Naive thymus-derived CD8-positive, alpha-beta T cell (primary cell): ENCODE measurements at regions not wholly inside any gene's neighbourhood (a gene's known extent, or its start where the extent isn't known, plus 50 kb on each side); places are given as distances from the start of the nearest gene placed in this dataset.
"Not testable (repeated sequence)": the region's sequence is repeated elsewhere in the genome, so short reads cannot be mapped to it uniquely, and the experiment has no call there.

Experiments used
- ATAC-seq, 2 donors: fragments of 150-1000 bp; cut with Tn5 transposase in 1 of 2; sonication (Bioruptor Pico), chemical (Tn5 transposase) in 1 of 2; 1 replicate in 1 of 2; 2 replicates in 1 of 2; pipeline ENCODE4 v1.10.0; 2021; ENCODE audit warnings: mild to moderate bottlenecking in 2 of 2, moderate library complexity in 2 of 2
- POLR2A ChIA-PET: fragments of 350-600 bp; sonication (Branson Sonifier 250); formaldehyde crosslinking; loops from one replicate; lab custom pipeline; 2021; ENCODE audit warnings: antibody characterized with exemption; lab: Charles Lee
- DNase-seq, 10 donors: peaks; one replicate each; pipeline versions ENCODE4 v3.0.0 to v3.0.0-alpha.2; 2020 to 2022
- H3K27ac Mint-ChIP-seq, 10 donors: one replicate each; pipeline ENCODE4 v1.8.0; 2020 to 2022; ENCODE audit warnings: mild to moderate bottlenecking in 10 of 10, mixed read lengths in 10 of 10, moderate library complexity in 4 of 10, inconsistent platforms in 1 of 10
- H3K27me3 Mint-ChIP-seq, 5 donors: one replicate each; pipeline ENCODE4 v1.8.0; 2021 to 2022; ENCODE audit warnings: mixed read lengths in 5 of 5
- H3K36me3 Mint-ChIP-seq, 3 donors: one replicate each; pipeline ENCODE4 v1.8.0; 2020 to 2022; ENCODE audit warnings: mixed read lengths in 3 of 3, mild to moderate bottlenecking in 2 of 3, inconsistent platforms in 1 of 3
- H3K4me1 Mint-ChIP-seq, 4 donors: one replicate each; pipeline ENCODE4 v1.8.0; 2021 to 2022; ENCODE audit warnings: mixed read lengths in 4 of 4
- H3K4me3 Mint-ChIP-seq, 10 donors: one replicate each; pipeline ENCODE4 v1.8.0; 2020 to 2022; ENCODE audit warnings: mild to moderate bottlenecking in 10 of 10, mixed read lengths in 10 of 10, moderate library complexity in 6 of 10, inconsistent platforms in 1 of 10
- H3K9me3 Mint-ChIP-seq, 9 donors: one replicate each; pipeline ENCODE4 v1.8.0; 2020 to 2022; ENCODE audit warnings: mixed read lengths in 9 of 9, mild to moderate bottlenecking in 3 of 9, inconsistent platforms in 1 of 9, moderate library complexity in 1 of 9

DNA sequence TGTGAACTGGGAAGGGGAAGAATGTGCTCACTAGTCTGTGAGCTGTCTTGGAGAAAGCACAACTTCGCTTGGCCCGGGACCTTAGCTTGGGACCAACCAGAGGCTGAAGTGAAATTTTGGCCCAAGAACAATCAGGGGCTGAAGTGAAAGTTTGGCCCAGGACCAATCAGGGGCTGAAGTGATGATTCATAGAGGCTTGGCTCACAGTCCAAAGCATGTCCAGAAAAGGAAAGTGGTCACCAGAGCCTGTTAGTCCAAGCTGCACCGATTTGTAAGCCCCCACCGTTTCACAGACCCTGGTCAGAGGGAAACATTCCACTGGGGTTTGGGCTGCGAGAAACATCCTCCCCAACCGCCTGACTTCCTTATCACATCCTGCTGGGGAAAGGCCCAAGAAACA is 763.3 kb downstream of the SPATA31A7 start:
- H3K27me3 Mint-ChIP-seq, H3K9me3 Mint-ChIP-seq, DNase-seq, ATAC-seq, H3K27ac Mint-ChIP-seq, H3K4me1 Mint-ChIP-seq, H3K36me3 Mint-ChIP-seq, POLR2A ChIA-PET, H3K4me3 Mint-ChIP-seq: not testable (repeated sequence)

DNA sequence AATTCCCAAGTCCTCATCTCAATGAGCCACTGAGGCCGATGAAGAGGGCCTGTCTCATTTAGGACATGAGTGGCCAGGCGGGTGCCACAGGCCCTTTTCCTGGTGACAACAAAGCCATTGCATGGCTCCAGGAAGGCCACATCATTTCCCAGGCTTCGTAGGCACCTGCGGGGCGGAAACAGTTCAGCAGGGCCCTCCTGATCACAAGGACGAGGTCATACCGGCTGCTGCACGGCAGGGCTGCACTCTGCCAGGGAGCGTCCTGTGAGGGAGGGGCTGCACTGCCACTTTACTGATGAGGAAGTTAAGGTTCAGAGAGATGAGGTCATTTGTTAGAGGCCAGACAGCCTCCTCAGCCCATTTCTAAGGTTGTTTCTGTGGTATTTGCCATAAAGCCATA is 781.8 kb downstream of the SPATA31A7 start:
- H3K36me3 Mint-ChIP-seq, H3K27me3 Mint-ChIP-seq, H3K27ac Mint-ChIP-seq, H3K4me3 Mint-ChIP-seq, ATAC-seq, POLR2A ChIA-PET, H3K4me1 Mint-ChIP-seq, DNase-seq, H3K9me3 Mint-ChIP-seq: not testable (repeated sequence)

DNA sequence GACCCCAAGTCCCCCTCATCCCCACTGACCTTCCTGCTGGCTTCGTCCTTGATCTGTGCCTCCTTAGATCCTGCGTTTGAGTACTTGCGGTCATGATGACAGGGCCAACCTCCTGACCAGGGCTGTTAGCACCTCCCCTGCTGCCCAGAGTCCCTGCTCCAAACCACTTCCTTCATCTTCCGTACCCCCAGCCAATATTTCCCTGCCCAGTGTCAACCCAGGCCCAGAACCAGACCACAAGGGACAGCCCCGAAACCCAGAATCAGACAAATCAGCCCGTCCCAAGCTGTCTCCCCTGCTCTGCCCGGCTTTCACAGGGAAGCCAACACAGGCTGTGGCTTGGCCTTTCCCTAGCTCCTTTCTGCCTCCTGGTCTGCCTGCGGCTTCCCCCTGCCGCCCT is 784.7 kb downstream of the SPATA31A7 start:
- H3K9me3 Mint-ChIP-seq, H3K4me1 Mint-ChIP-seq, H3K27me3 Mint-ChIP-seq, H3K27ac Mint-ChIP-seq, H3K4me3 Mint-ChIP-seq, POLR2A ChIA-PET, DNase-seq, ATAC-seq, H3K36me3 Mint-ChIP-seq: not testable (repeated sequence)

DNA sequence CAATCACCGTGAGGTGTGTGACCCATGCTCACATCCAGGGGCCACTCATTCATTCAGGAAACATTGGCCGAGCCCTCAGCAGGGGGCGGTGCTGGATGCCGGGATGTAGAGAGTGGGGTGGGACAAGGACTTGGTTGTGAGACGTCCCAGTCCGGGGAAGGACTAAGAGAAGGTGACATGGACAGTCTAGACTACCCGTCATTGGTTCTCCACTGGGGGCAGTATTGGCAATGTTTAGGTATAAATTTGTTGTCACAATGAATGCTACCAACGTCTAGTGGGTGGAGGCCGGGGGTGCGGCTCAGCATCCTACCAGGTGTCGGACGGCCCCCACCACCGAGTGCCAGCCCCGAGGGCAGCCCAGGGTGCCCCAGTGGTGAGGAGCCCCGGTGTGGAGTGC is 786.5 kb downstream of the SPATA31A7 start:
- H3K36me3 Mint-ChIP-seq, H3K9me3 Mint-ChIP-seq, H3K4me1 Mint-ChIP-seq, DNase-seq, POLR2A ChIA-PET, H3K4me3 Mint-ChIP-seq, H3K27me3 Mint-ChIP-seq, ATAC-seq, H3K27ac Mint-ChIP-seq: not testable (repeated sequence)

DNA sequence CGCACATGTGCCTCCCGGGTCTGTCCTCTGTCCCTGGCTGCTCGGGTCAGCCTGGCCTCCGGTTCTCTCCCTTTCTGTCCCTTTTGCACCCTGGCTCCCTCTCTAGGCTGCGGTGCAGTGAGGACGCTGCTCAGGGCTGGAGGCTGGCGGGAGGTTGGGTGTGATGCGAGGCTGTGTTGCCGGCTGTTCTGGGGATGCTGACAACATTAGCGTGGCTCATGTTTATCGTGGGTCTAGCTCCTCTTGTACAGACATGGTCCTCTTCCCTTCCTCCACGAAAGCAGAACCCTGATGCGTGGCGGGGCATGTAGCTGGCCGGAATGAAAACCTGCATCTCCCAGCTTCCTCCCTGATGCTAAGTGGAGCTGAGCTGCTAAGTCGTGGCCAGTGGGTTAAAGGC is 792.9 kb downstream of the SPATA31A7 start:
- H3K27me3 Mint-ChIP-seq, H3K36me3 Mint-ChIP-seq, H3K9me3 Mint-ChIP-seq, POLR2A ChIA-PET, ATAC-seq, DNase-seq, H3K27ac Mint-ChIP-seq, H3K4me1 Mint-ChIP-seq, H3K4me3 Mint-ChIP-seq: not testable (repeated sequence)

DNA sequence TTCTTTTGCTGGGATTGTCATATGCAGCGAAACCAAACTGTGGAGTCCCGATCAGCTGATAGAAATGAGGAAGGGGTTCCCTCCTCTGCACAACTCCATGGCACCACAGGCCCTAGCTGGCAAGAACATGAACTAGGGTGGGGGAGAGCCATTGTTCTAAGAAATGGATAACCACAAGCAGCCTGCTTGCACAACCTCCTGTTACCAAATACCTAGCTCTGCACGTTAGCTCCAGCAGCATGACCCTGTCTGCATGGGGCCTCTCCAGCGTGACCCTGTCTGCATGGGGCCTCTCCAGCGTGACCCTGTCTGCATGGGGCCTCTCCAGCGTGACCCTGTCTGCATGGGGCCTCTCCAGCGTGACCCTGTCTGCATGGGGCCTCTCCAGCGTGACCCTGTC is 793.6 kb downstream of the SPATA31A7 start:
- H3K36me3 Mint-ChIP-seq, H3K4me1 Mint-ChIP-seq, H3K27ac Mint-ChIP-seq, H3K9me3 Mint-ChIP-seq, H3K27me3 Mint-ChIP-seq, H3K4me3 Mint-ChIP-seq, DNase-seq, POLR2A ChIA-PET, ATAC-seq: not testable (repeated sequence)

DNA sequence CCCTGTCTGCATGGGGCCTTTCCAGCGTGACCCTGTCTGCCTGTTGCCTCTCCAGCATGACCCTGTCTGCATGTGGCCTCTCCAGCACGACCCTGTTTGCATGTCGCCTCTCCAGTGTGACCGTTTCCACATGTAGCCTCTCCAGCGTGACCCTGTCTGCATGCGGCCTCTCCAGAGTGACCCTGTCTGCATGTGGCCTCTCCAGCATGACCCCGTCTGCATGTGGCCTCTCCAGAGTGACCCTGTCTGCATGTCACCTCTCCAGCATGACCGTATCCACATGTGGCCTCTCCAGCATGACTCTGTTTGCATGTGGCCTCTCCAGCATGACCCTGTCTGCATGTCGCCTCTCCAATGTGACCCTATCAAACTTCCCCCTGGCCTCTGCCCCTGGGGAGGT is 794.1 kb downstream of the SPATA31A7 start:
- H3K36me3 Mint-ChIP-seq, H3K4me3 Mint-ChIP-seq, DNase-seq, ATAC-seq, POLR2A ChIA-PET, H3K4me1 Mint-ChIP-seq, H3K9me3 Mint-ChIP-seq, H3K27me3 Mint-ChIP-seq: not testable (repeated sequence)
- H3K27ac Mint-ChIP-seq: peak overlapping the region in 1 of 10 donors; percentile 4

DNA sequence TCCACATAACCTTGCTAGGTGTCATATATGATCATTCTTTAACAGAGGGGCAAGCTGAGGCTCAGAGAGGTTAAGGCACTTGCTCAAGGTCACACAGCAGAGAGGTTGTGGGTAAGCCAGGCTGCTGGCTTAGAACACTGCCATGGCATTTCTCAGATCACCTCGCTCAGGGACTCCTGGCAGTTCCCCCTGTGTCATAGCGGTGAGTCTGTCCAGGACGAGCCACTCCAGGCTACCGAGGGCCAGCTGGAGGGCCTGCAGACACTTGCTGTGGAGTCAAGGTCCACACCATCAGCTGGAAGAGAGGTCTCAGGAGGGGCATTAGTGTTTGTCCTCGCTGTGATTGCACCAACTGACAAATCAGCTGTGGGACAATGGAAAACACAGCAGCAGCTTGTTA is 794.7 kb downstream of the SPATA31A7 start:
- H3K27me3 Mint-ChIP-seq, H3K9me3 Mint-ChIP-seq, H3K4me3 Mint-ChIP-seq, DNase-seq, H3K27ac Mint-ChIP-seq, H3K36me3 Mint-ChIP-seq, ATAC-seq, POLR2A ChIA-PET, H3K4me1 Mint-ChIP-seq: not testable (repeated sequence)

DNA sequence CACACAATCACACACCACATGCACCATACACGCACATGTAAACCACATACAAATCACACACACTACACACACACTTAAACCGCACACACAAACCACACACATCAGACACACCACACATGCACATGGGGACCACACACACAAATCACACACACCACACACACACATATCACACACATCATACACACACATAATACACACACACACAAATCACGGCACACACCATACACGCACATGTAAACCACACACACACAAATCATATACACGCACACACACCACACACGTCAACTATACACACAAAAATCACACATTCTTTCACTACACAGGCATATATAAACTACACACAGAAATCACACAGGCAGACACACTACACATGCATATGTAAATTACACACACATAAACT is 802.3 kb downstream of the SPATA31A7 start:
- Mint-ChIP-seq H3K9me3 (peaks cover 0 to 15% (median 0%) of the 10 kb centered on the region in 9 donors), H3K27ac (peak overlapping the region in 1 of 10 donors; percentile 51), H3K27me3 (peaks cover 0 to 11% (median 0%) of the 10 kb centered on the region in 5 donors)
- DNase-seq, H3K4me1 Mint-ChIP-seq, H3K4me3 Mint-ChIP-seq, POLR2A ChIA-PET, H3K36me3 Mint-ChIP-seq, ATAC-seq: not testable (repeated sequence)

DNA sequence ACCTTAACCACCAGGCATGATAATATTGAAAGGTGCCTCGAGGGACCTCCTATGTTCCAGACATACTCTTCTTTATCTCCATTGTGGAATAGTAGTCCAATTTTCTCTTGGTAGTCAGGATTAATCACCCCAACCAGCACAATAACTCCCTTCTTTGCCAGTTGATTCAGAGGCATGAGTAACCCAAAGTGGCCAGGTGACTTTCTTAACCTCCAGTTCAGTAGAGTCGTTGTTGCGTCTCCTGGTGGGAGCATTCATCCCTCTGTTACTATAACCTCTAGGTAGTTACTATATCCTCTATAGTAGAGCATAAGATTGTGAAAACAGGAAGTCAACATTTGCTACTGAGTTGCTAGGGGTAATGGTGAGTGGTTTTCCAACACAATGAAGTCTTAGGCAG is 842.6 kb downstream of the SPATA31A7 start:
- H3K36me3 Mint-ChIP-seq, H3K27me3 Mint-ChIP-seq: not testable (repeated sequence)

DNA sequence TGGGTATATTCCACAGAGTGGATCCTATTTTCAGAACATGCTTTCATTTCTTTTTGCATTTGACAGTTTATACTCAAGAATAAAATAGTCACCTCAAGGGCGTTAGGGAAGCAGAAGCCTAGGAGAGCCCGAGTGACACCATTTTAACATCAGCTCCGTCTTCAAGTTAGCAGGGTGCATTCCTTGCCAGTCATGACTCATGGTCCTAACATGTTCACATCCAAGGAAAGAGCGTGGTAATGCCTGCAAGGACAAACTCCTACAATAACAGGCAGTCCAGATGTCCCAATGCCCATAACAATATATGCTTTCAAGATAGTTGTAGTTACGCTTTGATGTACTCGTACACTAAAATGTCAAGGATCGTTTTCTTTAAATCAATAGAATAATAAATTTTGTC is 848.4 kb downstream of the SPATA31A7 start:
- DNase-seq, POLR2A ChIA-PET, H3K4me3 Mint-ChIP-seq, H3K27ac Mint-ChIP-seq, ATAC-seq, H3K9me3 Mint-ChIP-seq, H3K27me3 Mint-ChIP-seq, H3K4me1 Mint-ChIP-seq, H3K36me3 Mint-ChIP-seq: not testable (repeated sequence)

More for the DNA sequence above, 842.6 kb downstream of the SPATA31A7 start:
- DNase-seq, H3K27ac Mint-ChIP-seq, H3K4me3 Mint-ChIP-seq, ATAC-seq, H3K4me1 Mint-ChIP-seq, H3K9me3 Mint-ChIP-seq, POLR2A ChIA-PET: not testable (repeated sequence)

DNA sequence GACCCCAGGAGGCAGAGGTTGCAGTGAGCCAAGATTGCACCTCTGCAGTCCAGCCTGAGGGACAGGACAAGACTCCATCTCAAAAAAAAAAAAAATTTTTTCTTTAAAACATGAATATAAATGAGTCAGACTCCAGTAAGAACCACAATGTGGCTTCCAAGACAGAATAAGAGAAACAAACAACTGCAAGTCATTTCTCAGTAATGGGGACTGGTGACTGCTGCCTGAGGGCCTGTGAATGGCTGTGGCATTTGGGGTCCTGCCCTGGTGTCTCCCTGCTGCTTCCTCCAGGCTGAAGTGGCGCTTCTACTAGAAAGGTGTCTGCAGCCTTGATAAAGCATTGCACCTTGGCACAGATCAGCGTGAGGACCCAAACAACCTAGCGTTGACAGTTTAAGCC is 868.3 kb downstream of the SPATA31A7 start:
- H3K36me3 Mint-ChIP-seq, H3K27me3 Mint-ChIP-seq, H3K9me3 Mint-ChIP-seq, H3K4me3 Mint-ChIP-seq, H3K4me1 Mint-ChIP-seq, H3K27ac Mint-ChIP-seq, POLR2A ChIA-PET, ATAC-seq, DNase-seq: not testable (repeated sequence)

DNA sequence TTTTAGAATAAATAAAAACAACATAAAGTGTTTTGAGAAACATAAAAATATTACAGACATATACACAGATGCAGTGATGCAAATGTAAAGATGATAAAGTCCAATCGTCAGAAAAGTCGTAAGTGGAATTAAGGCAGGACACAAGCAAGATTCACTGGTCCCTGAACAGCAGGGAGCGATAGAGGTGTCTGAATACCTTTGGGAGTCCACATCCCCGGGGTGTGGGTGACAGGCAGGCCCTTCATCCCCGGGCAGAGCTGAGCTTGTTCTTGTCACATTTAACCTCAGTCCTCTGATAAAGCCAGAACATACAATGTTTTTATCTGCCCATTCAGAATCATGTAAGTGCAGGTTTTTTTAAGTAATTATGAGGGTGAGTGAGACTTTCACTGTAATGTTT is 881.2 kb downstream of the SPATA31A7 start:
- ATAC-seq, H3K4me1 Mint-ChIP-seq, DNase-seq, POLR2A ChIA-PET, H3K27ac Mint-ChIP-seq, H3K9me3 Mint-ChIP-seq, H3K4me3 Mint-ChIP-seq, H3K27me3 Mint-ChIP-seq, H3K36me3 Mint-ChIP-seq: not testable (repeated sequence)

DNA sequence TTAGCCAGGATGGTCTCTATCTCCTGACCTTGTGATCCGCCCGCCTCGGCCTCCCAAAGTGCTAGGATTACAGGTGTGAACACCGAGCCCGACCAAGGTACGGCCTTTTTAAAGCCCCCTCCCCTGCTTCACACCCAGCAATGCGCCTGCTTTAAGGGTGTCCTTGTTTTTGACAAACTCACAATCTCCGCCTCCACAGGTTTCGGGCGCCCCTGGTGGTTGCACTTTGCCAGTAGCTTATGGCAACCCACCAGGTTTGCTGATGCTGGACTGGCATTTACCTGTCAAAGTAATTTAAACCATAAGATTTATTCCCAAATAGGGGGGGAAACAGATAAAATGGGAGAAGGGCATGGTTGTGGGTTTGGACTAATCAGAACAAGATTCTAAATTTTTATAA is 883.6 kb downstream of the SPATA31A7 start:
- H3K4me3 Mint-ChIP-seq, DNase-seq, ATAC-seq, H3K9me3 Mint-ChIP-seq, H3K4me1 Mint-ChIP-seq, POLR2A ChIA-PET, H3K27me3 Mint-ChIP-seq, H3K27ac Mint-ChIP-seq, H3K36me3 Mint-ChIP-seq: not testable (repeated sequence)
